ENCODE measurements at regions not wholly inside any gene's neighbourhood (a gene's known extent, or its start where the extent isn't known, plus 50 kb on each side); places are given as distances from the start of the nearest gene placed in this dataset.
"Not testable (repeated sequence)": the region's sequence is repeated elsewhere in the genome, so short reads cannot be mapped to it uniquely, and the experiment has no call there.

DNA sequence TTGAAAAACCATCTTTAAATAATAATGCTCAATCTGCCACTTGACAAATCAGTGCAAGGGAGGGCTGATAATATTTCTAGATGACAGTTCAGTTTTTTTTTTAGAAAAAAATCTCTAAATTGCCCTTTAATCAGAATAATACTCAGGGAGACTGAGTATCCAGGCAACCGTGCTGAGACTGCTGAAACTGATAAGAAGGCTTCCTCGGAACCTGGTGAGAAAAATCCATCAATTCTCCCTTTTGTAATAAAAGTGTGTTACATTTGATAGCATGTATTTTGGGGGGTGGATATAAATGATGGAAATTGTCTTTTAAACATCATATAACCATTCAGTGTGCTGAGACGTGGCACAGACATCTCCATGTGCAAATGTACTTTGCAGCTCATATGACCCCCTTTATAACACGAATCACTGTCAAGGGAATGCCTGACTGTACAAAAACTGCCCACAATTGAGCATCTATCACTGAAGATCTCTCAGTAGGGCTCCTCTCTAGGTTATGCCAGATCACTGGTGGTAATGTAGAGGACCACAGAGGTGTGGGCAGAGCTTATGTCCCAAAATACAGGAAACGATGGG lies 491.1 kb upstream of the ADARB2 start:
- no peaks in the 10 kb centered on the region for H3K4me1 Mint-ChIP-seq
- H3K9me3 Mint-ChIP-seq: no peaks in the 10 kb centered on the region
- H3K36me3 Mint-ChIP-seq: no peaks in the 10 kb centered on the region
- H3K27me3 Mint-ChIP-seq: peaks cover 6% of the 10 kb centered on the region
- no peak overlapping the region for H3K27ac Mint-ChIP-seq
- H3K4me3 Mint-ChIP-seq: no peak overlapping the region

DNA sequence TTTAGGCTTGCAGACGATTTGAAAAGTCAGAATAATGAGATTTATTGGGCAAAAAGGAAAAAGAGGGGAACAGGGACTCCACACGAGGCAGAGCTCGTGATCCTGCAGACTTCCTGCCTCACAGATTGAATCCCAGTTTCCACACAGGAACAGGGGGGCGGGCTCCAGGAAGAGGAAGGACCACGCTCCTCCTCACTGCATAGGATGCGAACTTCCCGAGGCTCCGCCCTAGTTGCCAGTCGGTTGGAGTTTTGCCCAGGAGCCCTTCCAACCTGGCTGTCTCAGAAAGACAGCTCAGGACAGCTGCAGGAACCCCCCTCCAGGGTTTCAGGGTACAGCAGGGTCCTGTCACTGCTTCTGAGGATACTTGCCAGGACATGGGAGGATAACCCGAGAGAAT lies 488.3 kb upstream of the ADARB2 start:
- H3K9me3 Mint-ChIP-seq: no peaks in the 10 kb centered on the region
- no peak overlapping the region for H3K27ac Mint-ChIP-seq
- H3K4me3 Mint-ChIP-seq: no peak overlapping the region
- peaks cover 4% of the 10 kb centered on the region for H3K4me1 Mint-ChIP-seq
- H3K36me3 Mint-ChIP-seq: no peaks in the 10 kb centered on the region
- H3K27me3 Mint-ChIP-seq: peaks cover 6% of the 10 kb centered on the region

DNA sequence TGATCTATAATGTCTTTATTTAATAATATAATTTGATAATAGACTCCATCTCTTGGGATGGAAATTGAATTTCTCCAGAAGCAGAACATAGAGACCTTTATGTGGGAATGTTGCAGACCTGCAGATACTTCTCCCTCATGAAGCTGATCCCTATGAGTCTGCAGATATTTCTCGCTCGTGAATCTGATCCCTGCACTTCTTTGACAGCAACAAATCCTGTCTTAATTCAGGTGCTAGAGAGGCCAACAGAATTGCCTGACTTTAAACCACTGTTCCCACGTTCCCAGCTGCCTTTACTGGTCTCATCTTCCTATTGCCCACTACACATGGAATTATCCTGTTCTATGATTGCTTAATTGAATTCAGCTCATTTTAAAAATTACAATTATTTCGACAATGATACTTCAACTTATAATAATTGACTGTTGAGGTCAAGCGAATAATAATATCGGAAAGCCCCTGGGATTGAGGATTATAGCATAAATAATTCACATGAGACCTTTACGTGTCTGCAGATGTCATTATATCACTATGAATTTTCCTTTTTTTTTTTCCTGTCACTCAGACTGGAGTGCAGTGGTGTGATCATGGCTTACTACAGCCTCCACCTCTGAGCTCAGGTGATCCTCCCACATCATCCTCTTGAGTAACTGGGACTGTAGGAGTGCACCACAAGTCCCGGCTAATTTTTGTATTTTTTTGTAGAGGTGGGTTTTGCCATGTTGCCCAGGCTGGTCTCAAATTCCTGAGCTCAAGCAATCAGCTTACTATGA lies 486.4 kb upstream of the ADARB2 start:
- Mint-ChIP-seq H3K4me3 (no peak overlapping the region), H3K9me3 (no peaks in the 10 kb centered on the region), H3K27me3 (peaks cover 6% of the 10 kb centered on the region), H3K4me1 (peaks cover 4% of the 10 kb centered on the region), H3K36me3 (no peaks in the 10 kb centered on the region), H3K27ac (no peak overlapping the region)

DNA sequence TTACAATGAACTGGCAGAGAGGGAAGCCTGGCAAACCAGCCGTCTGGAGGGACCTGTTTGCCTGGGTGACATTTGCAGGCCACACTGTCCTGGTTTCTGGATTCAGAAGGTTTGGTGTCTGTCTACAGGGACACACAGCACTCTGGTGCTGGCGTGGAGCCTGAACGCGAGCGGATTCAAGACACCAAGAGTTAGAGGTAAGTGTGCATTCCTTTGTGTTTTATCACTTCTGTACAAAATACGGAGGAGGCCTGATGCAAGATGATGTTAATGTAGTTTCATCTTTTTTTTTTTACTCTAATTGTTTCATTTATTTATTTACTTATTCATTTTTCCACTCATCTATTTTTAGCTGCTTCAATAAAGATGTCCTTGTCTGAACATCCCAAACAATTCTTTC lies 485.3 kb upstream of the ADARB2 start:
- no peaks in the 10 kb centered on the region for H3K9me3 Mint-ChIP-seq
- no peak overlapping the region for H3K27ac Mint-ChIP-seq
- H3K4me3 Mint-ChIP-seq: no peak overlapping the region
- no peaks in the 10 kb centered on the region for H3K36me3 Mint-ChIP-seq
- H3K4me1 Mint-ChIP-seq: peaks cover 4% of the 10 kb centered on the region
- H3K27me3 Mint-ChIP-seq: peaks cover 6% of the 10 kb centered on the region

DNA sequence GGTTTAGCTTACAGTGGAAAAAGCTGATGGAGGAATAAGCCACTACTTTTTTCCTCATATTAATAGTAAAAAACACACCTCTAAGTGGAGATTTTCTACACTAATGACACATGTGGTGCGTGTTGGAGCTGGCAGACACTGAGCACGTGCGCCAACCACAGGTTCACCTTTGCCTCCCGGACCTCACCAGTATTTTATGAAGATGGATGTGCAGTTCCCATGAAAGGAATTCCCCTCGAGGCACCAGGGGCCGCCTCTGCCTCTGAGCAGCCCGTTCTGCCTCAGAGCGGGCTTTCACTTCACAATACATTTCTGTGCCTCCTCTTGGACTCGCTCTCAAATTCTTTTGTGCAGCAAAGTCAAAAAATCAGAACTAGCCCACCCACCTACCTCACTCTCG lies 477.5 kb upstream of the ADARB2 start:
- H3K4me1 Mint-ChIP-seq: no peaks in the 10 kb centered on the region

DNA sequence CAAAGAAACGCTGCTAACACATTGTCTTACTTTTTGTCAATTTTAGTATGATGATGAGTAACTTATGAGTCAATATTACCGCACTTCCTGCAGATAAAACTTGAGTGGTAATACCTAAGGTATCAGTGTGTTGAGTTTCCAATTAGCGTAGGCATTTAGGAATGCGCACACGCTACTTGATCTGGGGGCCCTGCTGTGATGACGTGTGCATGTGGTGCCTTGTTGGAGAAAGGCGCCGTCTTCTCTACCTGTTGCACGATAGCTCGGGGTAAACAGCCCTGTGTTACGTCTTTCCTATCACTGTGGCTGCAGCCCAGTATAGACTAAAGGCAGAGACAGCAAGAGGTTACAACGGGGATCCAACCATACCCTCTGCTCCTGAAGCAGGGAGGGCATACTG lies 476.8 kb upstream of the ADARB2 start:
- H3K4me3 Mint-ChIP-seq: no peak overlapping the region
- H3K27me3 Mint-ChIP-seq: peaks cover 10% of the 10 kb centered on the region
- H3K27ac Mint-ChIP-seq: no peak overlapping the region
- no peaks in the 10 kb centered on the region for H3K36me3 Mint-ChIP-seq
- no peaks in the 10 kb centered on the region for H3K4me1 Mint-ChIP-seq
- H3K9me3 Mint-ChIP-seq: no peaks in the 10 kb centered on the region

More for the DNA sequence above, 477.5 kb upstream of the ADARB2 start:
- Mint-ChIP-seq H3K4me3 (no peak overlapping the region), H3K27me3 (peaks cover 8% of the 10 kb centered on the region), H3K27ac (no peak overlapping the region), H3K9me3 (no peaks in the 10 kb centered on the region), H3K36me3 (no peaks in the 10 kb centered on the region)

DNA sequence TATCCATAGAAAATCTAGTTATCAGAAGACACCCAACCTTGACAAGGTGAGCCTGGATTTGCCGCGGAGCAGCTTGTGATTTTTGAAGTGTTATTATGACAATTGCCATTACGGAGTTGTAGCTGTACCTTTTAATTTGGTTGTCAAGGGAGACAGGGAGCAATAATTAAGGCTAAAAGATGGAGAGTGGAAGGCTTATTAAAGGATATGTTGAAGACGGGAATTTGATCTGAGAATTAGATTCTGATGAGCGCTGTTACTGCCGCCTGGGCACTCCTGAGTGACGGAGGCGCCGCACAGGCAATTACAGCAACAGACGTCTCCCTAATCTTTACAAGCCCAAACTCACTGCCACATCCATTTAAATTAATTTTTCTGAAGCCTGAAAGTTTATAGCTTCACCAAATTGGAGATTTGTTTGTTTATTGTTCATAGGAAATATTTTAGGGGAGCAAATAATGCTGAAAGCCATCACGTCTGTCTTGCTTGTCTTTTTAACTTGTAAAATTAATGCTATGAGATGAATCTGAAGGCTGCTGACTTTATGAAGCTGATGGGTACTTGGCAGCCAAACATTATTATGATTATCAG lies 475.0 kb upstream of the ADARB2 start:
- H3K27ac Mint-ChIP-seq: no peak overlapping the region
- H3K4me1 Mint-ChIP-seq: no peaks in the 10 kb centered on the region
- H3K36me3 Mint-ChIP-seq: no peaks in the 10 kb centered on the region
- no peak overlapping the region for H3K4me3 Mint-ChIP-seq
- peaks cover 10% of the 10 kb centered on the region for H3K27me3 Mint-ChIP-seq
- no peaks in the 10 kb centered on the region for H3K9me3 Mint-ChIP-seq

DNA sequence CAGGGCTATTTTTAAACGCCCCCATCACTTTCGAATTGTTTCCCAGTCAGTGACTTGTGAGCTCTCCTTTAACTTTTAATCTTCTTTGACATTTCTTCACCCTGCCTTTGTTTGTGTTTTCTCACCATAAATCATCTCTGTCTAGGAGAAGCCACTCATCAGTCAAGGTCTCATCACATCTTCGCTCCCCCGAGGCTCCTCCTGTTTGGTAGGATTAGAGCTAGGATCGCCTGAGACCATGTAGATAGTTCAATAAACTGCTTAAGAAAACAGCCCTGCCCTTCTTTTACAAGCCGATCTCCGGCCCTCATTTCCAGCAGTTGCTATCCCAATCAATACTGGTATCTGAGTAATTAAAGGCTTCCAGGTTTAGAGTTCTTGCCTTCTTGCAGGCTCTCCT lies 472.8 kb upstream of the ADARB2 start:
- H3K27me3 Mint-ChIP-seq: peaks cover 10% of the 10 kb centered on the region
- no peak overlapping the region for H3K4me3 Mint-ChIP-seq
- H3K4me1 Mint-ChIP-seq: no peaks in the 10 kb centered on the region
- no peaks in the 10 kb centered on the region for H3K9me3 Mint-ChIP-seq
- no peak overlapping the region for H3K27ac Mint-ChIP-seq
- H3K36me3 Mint-ChIP-seq: no peaks in the 10 kb centered on the region

DNA sequence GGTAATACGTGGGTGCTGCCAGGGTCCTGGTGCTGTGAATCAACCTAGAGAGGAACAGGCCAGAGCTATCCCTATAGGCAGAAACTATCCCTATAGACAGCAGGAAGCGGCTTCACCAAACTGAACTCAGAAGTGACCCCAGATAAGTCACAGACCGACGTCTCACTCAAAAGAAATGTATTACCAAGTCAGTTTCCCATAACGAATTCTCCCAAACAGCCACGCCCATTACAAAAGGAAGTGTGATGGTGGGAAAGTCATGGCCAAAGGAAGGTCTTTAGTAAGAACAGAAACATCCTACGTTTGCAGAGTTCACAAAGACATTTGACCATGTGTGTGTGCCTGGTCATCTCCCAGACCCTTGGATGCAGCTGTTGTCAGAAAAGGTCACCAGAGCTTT lies 470.8 kb upstream of the ADARB2 start:
- H3K4me1 Mint-ChIP-seq: no peaks in the 10 kb centered on the region
- H3K27me3 Mint-ChIP-seq: peaks cover 20% of the 10 kb centered on the region
- H3K27ac Mint-ChIP-seq: no peak overlapping the region
- no peaks in the 10 kb centered on the region for H3K9me3 Mint-ChIP-seq
- H3K36me3 Mint-ChIP-seq: no peaks in the 10 kb centered on the region
- H3K4me3 Mint-ChIP-seq: no peak overlapping the region

DNA sequence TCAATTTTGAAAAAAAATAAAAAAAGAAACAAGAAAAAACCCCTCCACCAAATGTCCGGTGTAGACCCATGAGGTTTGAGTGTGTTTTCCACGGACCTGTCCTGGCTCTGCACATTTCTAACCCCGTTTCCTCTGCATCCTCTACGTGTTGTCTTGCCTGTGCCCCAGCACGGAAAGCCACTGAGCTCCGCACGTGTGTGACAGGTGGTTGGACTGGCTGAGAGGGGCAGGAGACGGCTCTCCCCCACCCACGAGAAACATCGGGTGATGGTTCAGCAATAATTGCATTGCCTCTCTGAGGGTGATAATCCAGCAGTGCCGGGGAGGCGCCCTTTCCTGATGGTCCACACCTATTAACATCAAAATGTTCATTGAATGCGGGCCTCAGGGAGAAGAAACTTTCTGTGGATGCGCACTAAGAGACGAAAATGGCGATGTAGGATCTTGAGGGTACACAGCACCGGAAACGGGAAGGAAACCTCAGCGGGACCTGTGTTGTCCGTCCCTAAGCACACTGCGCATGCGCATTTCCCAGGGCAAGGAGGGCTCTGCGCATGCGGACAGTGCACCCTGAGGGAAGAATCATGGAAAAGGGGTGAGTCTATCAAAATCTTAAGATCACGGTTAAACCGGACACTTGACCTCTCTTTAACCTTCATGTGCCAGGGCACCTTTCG lies 470.1 kb upstream of the ADARB2 start:
- H3K4me3 Mint-ChIP-seq: no peak overlapping the region
- H3K27ac Mint-ChIP-seq: no peak overlapping the region
- H3K36me3 Mint-ChIP-seq: no peaks in the 10 kb centered on the region
- no peaks in the 10 kb centered on the region for H3K4me1 Mint-ChIP-seq
- H3K9me3 Mint-ChIP-seq: no peaks in the 10 kb centered on the region
- H3K27me3 Mint-ChIP-seq: peaks cover 17% of the 10 kb centered on the region

DNA sequence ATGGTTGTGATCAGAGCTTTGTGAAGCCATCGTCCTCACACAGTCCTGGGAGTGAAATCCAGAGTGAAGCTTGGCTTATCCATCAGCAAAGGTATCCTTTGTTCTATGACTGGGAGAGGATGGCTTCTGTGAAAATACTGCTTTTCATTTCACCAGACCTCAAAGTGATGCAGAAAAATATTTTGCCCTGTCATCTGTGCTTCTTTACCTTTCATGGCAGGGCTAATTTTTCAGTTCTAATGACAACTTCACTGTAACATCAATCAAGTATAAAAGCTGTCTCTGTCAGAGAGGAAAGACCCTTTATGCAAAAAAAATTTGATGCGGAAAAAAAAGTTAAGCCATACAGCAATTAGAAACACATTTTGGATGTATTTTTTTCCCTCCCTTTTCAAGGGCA lies 468.1 kb upstream of the ADARB2 start:
- H3K4me3 Mint-ChIP-seq: no peak overlapping the region
- H3K36me3 Mint-ChIP-seq: no peaks in the 10 kb centered on the region

DNA sequence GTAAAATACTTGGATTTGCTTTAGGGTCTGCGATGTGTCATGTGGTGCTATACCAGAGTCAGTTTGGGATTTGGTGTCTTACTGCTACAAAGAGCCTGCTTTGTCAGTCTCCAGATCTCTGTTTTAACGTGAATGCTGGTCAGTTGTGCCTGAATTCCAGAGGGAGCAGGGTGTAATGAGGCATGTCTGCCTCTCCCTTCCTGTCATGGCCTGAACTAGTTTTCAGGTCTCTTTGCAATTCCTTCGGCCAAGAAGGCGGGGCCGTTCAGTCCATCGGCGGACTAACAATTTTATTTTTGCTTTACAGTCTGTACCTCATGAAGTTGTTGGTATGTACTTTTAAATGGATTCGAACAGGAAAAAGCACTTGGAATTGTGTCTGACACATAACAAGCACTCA lies 465.1 kb upstream of the ADARB2 start:
- Mint-ChIP-seq H3K9me3 (no peaks in the 10 kb centered on the region), H3K4me1 (no peaks in the 10 kb centered on the region), H3K4me3 (no peak overlapping the region), H3K27ac (no peak overlapping the region), H3K36me3 (no peaks in the 10 kb centered on the region), H3K27me3 (peaks cover 12% of the 10 kb centered on the region)

More for the DNA sequence above, 468.1 kb upstream of the ADARB2 start:
- no peaks in the 10 kb centered on the region for H3K4me1 Mint-ChIP-seq
- no peaks in the 10 kb centered on the region for H3K9me3 Mint-ChIP-seq
- no peak overlapping the region for H3K27ac Mint-ChIP-seq
- H3K27me3 Mint-ChIP-seq: peaks cover 15% of the 10 kb centered on the region

DNA sequence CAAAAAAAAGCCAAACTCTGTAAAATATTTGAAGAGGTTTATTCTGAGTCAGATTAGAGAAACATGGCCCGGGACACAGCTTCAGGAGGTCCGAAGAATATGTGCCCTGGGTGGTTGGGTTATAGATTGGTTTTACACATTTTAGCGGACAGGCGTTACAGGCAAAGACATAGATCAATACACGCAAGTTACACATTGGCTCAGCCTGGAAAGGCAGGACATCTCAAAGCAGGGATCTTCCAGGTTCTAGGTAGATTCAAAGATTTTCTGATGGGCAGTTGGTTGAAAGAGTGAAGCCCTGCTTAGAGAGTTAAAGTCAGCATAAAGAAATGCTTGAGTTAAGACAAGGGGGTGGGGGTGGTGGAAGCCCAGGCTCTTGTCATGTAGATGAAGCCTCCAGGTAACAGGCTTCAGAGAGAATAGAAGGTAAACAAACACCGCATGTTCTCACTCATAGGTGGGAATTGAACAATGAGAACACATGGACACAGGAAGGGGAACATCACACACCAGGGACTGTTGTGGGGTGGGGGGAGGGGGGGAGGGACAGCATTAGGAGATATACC lies 464.3 kb upstream of the ADARB2 start:
- Mint-ChIP-seq H3K4me1 (no peaks in the 10 kb centered on the region), H3K4me3 (no peak overlapping the region), H3K9me3 (peaks cover 5% of the 10 kb centered on the region), H3K27ac (no peak overlapping the region), H3K36me3 (no peaks in the 10 kb centered on the region), H3K27me3 (peaks cover 12% of the 10 kb centered on the region)

DNA sequence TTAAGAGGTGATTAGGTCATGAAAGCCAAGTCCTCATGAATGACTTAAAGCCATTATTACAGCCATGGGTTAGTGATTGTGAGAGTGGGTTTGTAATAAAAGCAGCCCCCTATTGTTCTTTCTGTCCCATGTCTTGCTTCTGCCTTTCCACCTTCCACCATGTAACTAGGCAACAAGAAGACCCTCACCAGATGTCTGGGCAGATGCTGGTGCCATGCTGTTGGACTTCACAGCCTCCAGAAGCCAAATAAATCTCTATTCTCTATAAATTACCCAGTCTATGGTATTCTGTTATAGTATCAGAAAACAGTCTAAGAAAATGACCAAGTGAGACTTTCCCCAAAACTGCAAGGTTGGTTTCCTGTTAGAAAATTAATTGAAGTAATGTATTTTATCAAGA lies 460.3 kb upstream of the ADARB2 start:
- no peak overlapping the region for H3K4me3 Mint-ChIP-seq
- no peaks in the 10 kb centered on the region for H3K36me3 Mint-ChIP-seq
- H3K27ac Mint-ChIP-seq: no peak overlapping the region

DNA sequence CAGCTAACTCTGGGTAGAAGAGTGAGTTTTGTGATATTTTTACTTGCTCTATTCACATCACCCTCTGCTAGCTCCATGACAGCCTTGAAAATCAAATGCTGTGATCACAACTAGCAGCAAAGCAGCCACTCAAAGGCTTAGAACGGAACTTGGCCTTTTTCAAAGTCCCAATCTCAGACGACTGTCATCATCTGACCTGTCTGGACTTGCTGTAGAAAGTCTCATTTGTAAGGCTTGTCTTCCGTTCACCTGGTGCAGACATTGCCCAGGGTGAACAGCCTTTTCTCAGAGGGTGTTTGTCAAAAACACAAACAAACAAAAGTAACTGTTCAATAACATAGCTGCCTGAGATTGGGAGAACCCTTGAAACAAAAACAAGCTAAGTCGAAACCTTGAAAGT lies 458.9 kb upstream of the ADARB2 start:
- H3K9me3 Mint-ChIP-seq: peaks cover 11% of the 10 kb centered on the region
- H3K4me1 Mint-ChIP-seq: no peaks in the 10 kb centered on the region
- H3K4me3 Mint-ChIP-seq: no peak overlapping the region
- no peak overlapping the region for H3K27ac Mint-ChIP-seq
- peaks cover 8% of the 10 kb centered on the region for H3K27me3 Mint-ChIP-seq
- no peaks in the 10 kb centered on the region for H3K36me3 Mint-ChIP-seq

More for the DNA sequence above, 460.3 kb upstream of the ADARB2 start:
- Mint-ChIP-seq H3K27me3 (peaks cover 8% of the 10 kb centered on the region), H3K9me3 (peaks cover 11% of the 10 kb centered on the region), H3K4me1 (no peaks in the 10 kb centered on the region)

DNA sequence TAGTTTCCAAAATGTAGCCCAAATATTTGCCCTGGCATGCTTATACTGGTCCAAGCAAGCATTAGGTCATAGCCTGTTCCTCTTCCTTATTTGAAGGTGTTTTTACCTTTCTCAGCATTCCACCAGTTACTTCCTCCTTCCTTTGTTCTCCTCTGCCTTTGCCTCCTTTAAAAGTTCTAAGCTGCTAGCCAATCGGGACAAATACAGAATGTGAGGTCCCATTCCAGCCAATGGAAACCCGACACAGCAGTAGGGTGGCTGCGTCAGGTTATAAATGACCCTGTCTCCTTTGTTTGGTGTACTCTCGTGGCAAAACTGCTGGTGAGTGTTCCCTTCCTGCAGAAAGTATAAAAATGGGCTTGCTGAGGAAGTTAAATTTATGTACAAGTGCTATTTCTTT lies 452.0 kb upstream of the ADARB2 start:
- H3K36me3 Mint-ChIP-seq, H3K27ac Mint-ChIP-seq, H3K27me3 Mint-ChIP-seq, H3K4me1 Mint-ChIP-seq, H3K4me3 Mint-ChIP-seq, H3K9me3 Mint-ChIP-seq: not testable (repeated sequence)

All from activated naive CD4-positive, alpha-beta T cell treated with anti-CD3 and anti-CD28 coated beads, Interleukin-2, amount 50 U/mL, for 24 hours (primary cell).